CD4-positive, alpha-beta memory T cell (primary cell): ENCODE measurements at regions not wholly inside any gene's neighbourhood (a gene's known extent, or its start where the extent isn't known, plus 50 kb on each side); places are given as distances from the start of the nearest gene placed in this dataset.

Experiments used
- CTCF ChIA-PET: fragments of 350-600 bp; sonication (Branson Sonifier 250); formaldehyde crosslinking; loops from one replicate; lab custom pipeline; 2021; ENCODE audit warnings: inconsistent platforms; ENCODE audit not compliant: partially characterized antibody; lab: Charles Lee
- POLR2A ChIA-PET: fragments of 350-600 bp; sonication (Branson Sonifier 250); formaldehyde crosslinking; loops from one replicate; lab custom pipeline; 2021; ENCODE audit not compliant: partially characterized antibody; lab: Charles Lee
- DNase-seq, 5 donors: peaks; one replicate each; pipeline versions ENCODE4 v3.0.0 to v3.0.0-alpha.2; 2020 to 2022; ENCODE audit warnings: mixed read lengths in 1 of 5
- H3K27ac ChIP-seq: one replicate; pipeline ENCODE4 v1.7.0; 2013; ENCODE audit warnings: low read depth, low read length
- H3K27me3 ChIP-seq: 2 replicates; pipeline ENCODE4 v1.7.0; 2013; ENCODE audit warnings: mild to moderate bottlenecking, low read length, moderate library complexity; ENCODE audit not compliant: insufficient read depth
- H3K36me3 ChIP-seq: 2 replicates; pipeline ENCODE4 v1.7.0; 2013; ENCODE audit warnings: mild to moderate bottlenecking, low read length, moderate library complexity; ENCODE audit not compliant: insufficient read depth
- H3K4me1 ChIP-seq: 2 replicates; pipeline ENCODE4 v1.7.0; 2013; ENCODE audit warnings: mild to moderate bottlenecking, low read length, moderate library complexity; ENCODE audit not compliant: insufficient read depth
- H3K4me3 ChIP-seq, 2 donors: one replicate each; pipeline ENCODE4 v1.7.0; 2013; ENCODE audit warnings: low read length in 2 of 2, mild to moderate bottlenecking in 1 of 2
- H3K9me3 ChIP-seq, 2 donors: one replicate each; pipeline ENCODE4 v1.7.0; 2013; ENCODE audit warnings: low read length in 2 of 2, control low read depth in 1 of 2; ENCODE audit not compliant: control insufficient read depth in 1 of 2
- H3K27ac Mint-ChIP-seq, 7 donors: one replicate each; pipeline ENCODE4 v1.8.0; 2020 to 2021; ENCODE audit warnings: mixed read lengths in 7 of 7, mild to moderate bottlenecking in 6 of 7, inconsistent platforms in 3 of 7, moderate library complexity in 3 of 7
- H3K27me3 Mint-ChIP-seq, 2 donors: one replicate each; pipeline ENCODE4 v1.8.0; 2020 to 2021; ENCODE audit warnings: mixed read lengths in 2 of 2
- H3K36me3 Mint-ChIP-seq, 2 donors: one replicate each; pipeline ENCODE4 v1.8.0; 2020 to 2021; ENCODE audit warnings: mixed read lengths in 2 of 2, inconsistent platforms in 1 of 2, mild to moderate bottlenecking in 1 of 2
- H3K4me1 Mint-ChIP-seq, 4 donors: one replicate each; pipeline ENCODE4 v1.8.0; 2020 to 2021; ENCODE audit warnings: mixed read lengths in 4 of 4, mild to moderate bottlenecking in 1 of 4
- H3K4me3 Mint-ChIP-seq, 8 donors: one replicate each; pipeline ENCODE4 v1.8.0; 2020 to 2021; ENCODE audit warnings: mixed read lengths in 8 of 8, mild to moderate bottlenecking in 7 of 8, moderate library complexity in 6 of 8, inconsistent platforms in 3 of 8
- H3K9me3 Mint-ChIP-seq, 8 donors: one replicate each; pipeline ENCODE4 v1.8.0; 2020 to 2021; ENCODE audit warnings: mixed read lengths in 8 of 8, mild to moderate bottlenecking in 5 of 8, inconsistent platforms in 3 of 8, moderate library complexity in 1 of 8
- intact Hi-C: fragments of 100-400 bp; cut with micrococcal nuclease; formaldehyde crosslinking; loops from one replicate; pipeline ENCODE4 v1.15.1; 2023

GRCh38 chr3:134427400-134428111, 53.3 kb upstream of the AMOTL2 start:
- H3K36me3 ChIP-seq = no peaks in the 10 kb centered on the region
- peaks cover 13 to 21% of the 10 kb centered on the region in 2 donors for H3K27me3 Mint-ChIP-seq
- H3K4me1 Mint-ChIP-seq = no peaks in the 10 kb centered on the region
- no peak overlapping the region for H3K27ac ChIP-seq
- no peak overlapping the region for H3K4me3 Mint-ChIP-seq
- H3K9me3 Mint-ChIP-seq = peaks cover 0 to under 1% (median 0%) of the 10 kb centered on the region in 8 donors
- H3K9me3 ChIP-seq = no peaks in the 10 kb centered on the region
- CTCF ChIA-PET = no interaction called here
- no peaks in the 10 kb centered on the region for H3K36me3 Mint-ChIP-seq
- H3K4me1 ChIP-seq = no peaks in the 10 kb centered on the region
- POLR2A ChIA-PET = no interaction called here
- DNase-seq = no peak
- intact Hi-C loops = no loop called here
- H3K4me3 ChIP-seq = no peak overlapping the region
- H3K27me3 ChIP-seq = no peaks in the 10 kb centered on the region
- no peak overlapping the region for H3K27ac Mint-ChIP-seq

- H3K9me3 Mint-ChIP-seq = peaks cover 0 to 3% (median 0%) of the 10 kb centered on the region in 8 donors
- no peak overlapping the region for H3K27ac Mint-ChIP-seq
- Histone ChIP-seq H3K4me3 (no peak overlapping the region), H3K27me3 (no peaks in the 10 kb centered on the region), H3K36me3 (no peaks in the 10 kb centered on the region), H3K27ac (no peak overlapping the region), H3K9me3 (no peaks in the 10 kb centered on the region), H3K4me1 (no peaks in the 10 kb centered on the region)
- intact Hi-C loops = no loop called here
- ChIA-PET POLR2A (no interaction called here), CTCF (no interaction called here)
- H3K4me3 Mint-ChIP-seq = no peak overlapping the region
- no peak for DNase-seq
- H3K27me3 Mint-ChIP-seq = peaks cover 10 to 20% of the 10 kb centered on the region in 2 donors
- H3K36me3 Mint-ChIP-seq = no peaks in the 10 kb centered on the region
- no peaks in the 10 kb centered on the region for H3K4me1 Mint-ChIP-seq
Observed at GRCh38 chr3:134426660-134427181, 52.5 kb upstream of the AMOTL2 start.

GRCh38 chr3:134425943-134426342, 51.7 kb upstream of the AMOTL2 start:
- Histone ChIP-seq H3K9me3 (no peaks in the 10 kb centered on the region), H3K4me1 (no peaks in the 10 kb centered on the region), H3K36me3 (no peaks in the 10 kb centered on the region), H3K4me3 (no peak overlapping the region), H3K27ac (no peak overlapping the region), H3K27me3 (no peaks in the 10 kb centered on the region)
- intact Hi-C loops = no loop called here
- H3K27ac Mint-ChIP-seq = no peak overlapping the region
- DNase-seq = no peak
- CTCF ChIA-PET = interaction anchor here (1.0 kb wide), 1 partner anchor 12 kb away, joined by 3 read pairs; no protein-coding TSS in a partner anchor
- H3K36me3 Mint-ChIP-seq = no peaks in the 10 kb centered on the region
- H3K27me3 Mint-ChIP-seq = peaks cover 8 to 17% of the 10 kb centered on the region in 2 donors
- peaks cover 0 to 3% (median 0%) of the 10 kb centered on the region in 8 donors for H3K9me3 Mint-ChIP-seq
- H3K4me3 Mint-ChIP-seq = no peak overlapping the region
- POLR2A ChIA-PET = no interaction called here
- H3K4me1 Mint-ChIP-seq = no peaks in the 10 kb centered on the region
